Transverse colon (tissue), 4 donors: ENCODE measurements at regions not wholly inside any gene's neighbourhood (a gene's known extent, or its start where the extent isn't known, plus 50 kb on each side); places are given as distances from the start of the nearest gene placed in this dataset.

Experiments used
- DNase-seq: peaks from one replicate; pipeline ENCODE4 v3.0.0-alpha.2; 2019
- H3K27ac ChIP-seq, 4 donors: fragments of 200-600 bp; sonication (generic); 2 replicates each; pipeline ENCODE4 v1.5.1; 2016 to 2018; ENCODE audit warnings: inconsistent platforms in 4 of 4
- H3K27me3 ChIP-seq: fragments of 200-600 bp; sonication (generic); 2 replicates; pipeline ENCODE4 v1.5.1; 2017; ENCODE audit warnings: inconsistent platforms
- H3K36me3 ChIP-seq, 4 donors: fragments of 200-600 bp; sonication (generic); 2 replicates each; pipeline ENCODE4 v1.5.1; 2017 to 2019; ENCODE audit warnings: inconsistent platforms in 4 of 4
- H3K4me1 ChIP-seq, 4 donors: fragments of 200-600 bp; sonication (generic); 2 replicates each; pipeline ENCODE4 v1.5.1; 2017 to 2020; ENCODE audit warnings: inconsistent platforms in 4 of 4
- H3K4me3 ChIP-seq, 4 donors: fragments of 200-600 bp; sonication (generic); 1 replicate in 1 of 4; 2 replicates in 3 of 4; pipeline versions ENCODE4 v1.5.1 to v1.6.1; 2017 to 2019; ENCODE audit warnings: inconsistent platforms in 4 of 4
- H3K9me3 ChIP-seq, 2 donors: fragments of 200-600 bp; sonication (generic); 2 replicates each; pipeline ENCODE4 v1.5.1; 2017 to 2019; ENCODE audit warnings: inconsistent platforms in 2 of 2
- CTCF ChIP-seq, 5 experiments: fragments of 200-600 bp in 3 of 5; fragments of 450-650 bp in 2 of 5; sonication (generic) in 3 of 5; IDR thresholded peaks; 1 replicate in 2 of 5; 2 replicates in 3 of 5; pipeline ENCODE4 v1.5.1; 2016 to 2017; ENCODE audit warnings: antibody characterized with exemption in 5 of 5, inconsistent platforms in 3 of 5, mild to moderate bottlenecking in 2 of 5, moderate library complexity in 1 of 5
- EP300 ChIP-seq: sonication (generic); formaldehyde crosslinking; IDR thresholded peaks from one replicate; pipeline ENCODE4 v1.6.1; 2017; ENCODE audit warnings: antibody characterized with exemption, low read depth
- POLR2A ChIP-seq: fragments of 450-650 bp; IDR thresholded peaks from one replicate; pipeline ENCODE4 v1.6.1; 2016; ENCODE audit warnings: antibody characterized with exemption, mild to moderate bottlenecking, moderate library complexity
- POLR2AphosphoS5 ChIP-seq, 3 donors: sonication (generic); formaldehyde crosslinking; IDR thresholded peaks; one replicate each; pipeline ENCODE4 v1.6.1; 2016; ENCODE audit warnings: antibody characterized with exemption in 3 of 3
- WGBS, 2 donors: methylation state at CpG; one replicate each; pipeline ENCODE4 v1.1.5; 2018; ENCODE audit warnings: low coverage in 1 of 2; 5-methylcytosine and 5-hydroxymethylcytosine counted together
- in situ Hi-C, 4 donors: fragments of 200-750 bp; cut with MboI; loops; one replicate each; pipeline versions ENCODE4 v1.15.0 to v1.15.1; 2017; ENCODE audit warnings: low sequenced_read_pairs in 3 of 4, low pct_ligation_motif_present in 1 of 4, low pct_unique_long_range_greater_than_20kb in 1 of 4
- intact Hi-C: fragments of 100-400 bp; cut with DNase I; formaldehyde crosslinking; loops from one replicate; pipeline ENCODE4 v1.15.1; 2023; ENCODE audit warnings: low total_unique reads

- TF ChIP-seq CTCF (IDR thresholded peaks at IDR 0.05) (no peak), EP300 (no peak), POLR2AphosphoS5 (IDR thresholded peaks at IDR 0.05) (no peak), POLR2A (no peak)
- intact Hi-C loops = no loop called here
- H3K27me3 ChIP-seq = no peaks in the 10 kb centered on the region
- no peak for DNase-seq
- H3K36me3 ChIP-seq = no peaks in the 10 kb centered on the region
- no peaks in the 10 kb centered on the region for H3K4me1 ChIP-seq
- no peak overlapping the region for H3K4me3 ChIP-seq
- peaks cover 0 to 8% of the 10 kb centered on the region in 2 donors for H3K9me3 ChIP-seq
- H3K27ac ChIP-seq = no peak overlapping the region
- in situ Hi-C loops = no loop called here
- WGBS, 2 donors = 42 to 54% methylated on average over 2 to 6 of the region's 6 CpGs
These were observed 246.9 kb downstream of the MATN1 start for GRCh38 chr1:30476476-30476875.

GRCh38 chr1:30475966-30476365, 247.4 kb downstream of the MATN1 start:
- 55% methylated on average over 1 to 6 of the region's 6 CpGs for WGBS, 2 donors
- in situ Hi-C loops = no loop called here
- Histone ChIP-seq H3K27me3 (no peaks in the 10 kb centered on the region), H3K4me1 (no peaks in the 10 kb centered on the region), H3K9me3 (peaks cover 0 to 3% of the 10 kb centered on the region in 2 donors), H3K36me3 (no peaks in the 10 kb centered on the region), H3K4me3 (no peak overlapping the region), H3K27ac (no peak overlapping the region)
- TF ChIP-seq POLR2AphosphoS5 (IDR thresholded peaks at IDR 0.05) (no peak), EP300 (no peak), POLR2A (no peak), CTCF (IDR thresholded peaks at IDR 0.05) (no peak)
- intact Hi-C loops = no loop called here
- DNase-seq = no peak

DNA sequence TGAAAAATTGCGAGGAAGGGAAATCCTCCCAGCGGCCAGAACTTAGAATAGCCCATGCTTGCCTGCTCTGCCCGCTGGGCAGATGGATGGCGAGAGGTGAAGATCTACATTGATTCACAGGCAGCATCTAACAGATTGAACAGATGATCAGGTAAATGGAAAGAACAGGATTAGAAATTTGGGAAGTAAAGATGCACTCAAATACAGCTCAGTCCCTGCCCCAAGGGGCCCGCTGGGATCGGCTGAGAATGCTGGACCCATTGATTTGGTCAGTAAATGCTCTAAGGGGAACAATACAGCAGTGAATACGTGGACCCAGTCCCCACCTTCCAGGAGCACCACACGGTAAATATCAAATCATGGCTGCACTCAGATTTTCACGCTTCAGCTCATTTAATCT, 248.2 kb downstream of the MATN1 start:
- in situ Hi-C loops (no loop called here), intact Hi-C loops (no loop called here)
- TF ChIP-seq EP300 (no peak), CTCF (IDR thresholded peaks at IDR 0.05) (no peak), POLR2A (no peak), POLR2AphosphoS5 (IDR thresholded peaks at IDR 0.05) (no peak)
- Histone ChIP-seq H3K4me3 (no peak overlapping the region), H3K36me3 (no peaks in the 10 kb centered on the region), H3K4me1 (no peaks in the 10 kb centered on the region), H3K9me3 (no peaks in the 10 kb centered on the region), H3K27me3 (no peaks in the 10 kb centered on the region), H3K27ac (no peak overlapping the region)
- WGBS, 2 donors = 83 to 88% methylated on average over 2 to 9 of the region's 9 CpGs
- no peak for DNase-seq

DNA sequence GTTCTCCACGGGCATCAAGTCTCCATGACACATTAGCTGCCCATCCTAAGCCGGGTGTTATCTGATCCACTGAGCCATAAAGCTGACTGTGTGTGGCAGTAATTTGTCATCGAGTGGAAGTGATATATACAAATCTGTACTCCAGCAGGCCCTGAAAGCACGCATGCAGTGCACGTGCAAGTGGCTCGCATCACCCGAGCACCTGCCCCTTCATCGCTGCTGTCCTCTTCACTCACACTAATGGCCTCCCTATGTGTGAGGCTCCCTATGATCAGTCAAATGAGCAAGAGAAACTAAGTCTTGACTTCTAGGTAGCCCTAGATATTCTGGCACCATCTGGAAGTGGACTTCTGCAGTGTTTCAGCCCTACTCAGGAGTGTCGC, 248.6 kb downstream of the MATN1 start:
- intact Hi-C loops = no loop called here
- H3K4me3 ChIP-seq = no peak overlapping the region
- H3K4me1 ChIP-seq = no peaks in the 10 kb centered on the region
- no peaks in the 10 kb centered on the region for H3K9me3 ChIP-seq
- no peak overlapping the region for H3K27ac ChIP-seq
- no peak for DNase-seq
- H3K36me3 ChIP-seq = no peaks in the 10 kb centered on the region
- 71 to 79% methylated on average over 8 to 9 of the region's 9 CpGs for WGBS, 2 donors
- H3K27me3 ChIP-seq = no peaks in the 10 kb centered on the region
- in situ Hi-C loops = no loop called here
- TF ChIP-seq CTCF (IDR thresholded peaks at IDR 0.05) (no peak), EP300 (no peak), POLR2A (no peak), POLR2AphosphoS5 (IDR thresholded peaks at IDR 0.05) (no peak)
